Mucosa of descending colon (tissue), 3 donors: ENCODE measurements at regions not wholly inside any gene's neighbourhood (a gene's known extent, or its start where the extent isn't known, plus 50 kb on each side); places are given as distances from the start of the nearest gene placed in this dataset.

ENCODE experiments used
- ATAC-seq: fragments of 200-7000 bp; cut with Tn5 transposase; one replicate; pipeline ENCODE4 v1.9.1; 2020; ENCODE audit warnings: mild to moderate bottlenecking, moderate library complexity
- DNase-seq, 3 donors: peaks; one replicate each; pipeline ENCODE4 v3.0.0-alpha.2; 2020
- H3K36me3 ChIP-seq: fragments of 200-600 bp; one replicate; pipeline ENCODE4 v1.8.0; 2021; ENCODE audit warnings: low read depth, mild to moderate bottlenecking
- H3K4me1 ChIP-seq: fragments of 200-600 bp; one replicate; pipeline ENCODE4 v1.8.0; 2021; ENCODE audit warnings: low read depth, mild to moderate bottlenecking
- H3K4me3 ChIP-seq: fragments of 200-600 bp; one replicate; pipeline ENCODE4 v1.8.0; 2021; ENCODE audit warnings: mild to moderate bottlenecking
- H3K9me3 ChIP-seq: fragments of 200-600 bp; one replicate; pipeline ENCODE4 v1.8.0; 2021; ENCODE audit warnings: mild to moderate bottlenecking
- CTCF ChIP-seq: fragments of 200-600 bp; IDR thresholded peaks from one replicate; pipeline ENCODE4 v1.8.0; 2022; ENCODE audit warnings: antibody characterized with exemption, mild to moderate bottlenecking
- intact Hi-C, 2 donors: fragments of 100-400 bp; cut with DNase I in 1 of 2; cut with micrococcal nuclease in 1 of 2; formaldehyde crosslinking; loops; one replicate each; pipeline versions ENCODE4 v1.11.0 to v1.11.1; 2022; cut with DNase I, micrococcal nuclease
- donor health status: DM: no; HTN: no; CAD: no; lungs with moderate emphysema.
- donor health status: DM: no; HTN: no; CAD: no.
- donor health status: DM: no; HTN: yes; CAD: no.

DNA sequence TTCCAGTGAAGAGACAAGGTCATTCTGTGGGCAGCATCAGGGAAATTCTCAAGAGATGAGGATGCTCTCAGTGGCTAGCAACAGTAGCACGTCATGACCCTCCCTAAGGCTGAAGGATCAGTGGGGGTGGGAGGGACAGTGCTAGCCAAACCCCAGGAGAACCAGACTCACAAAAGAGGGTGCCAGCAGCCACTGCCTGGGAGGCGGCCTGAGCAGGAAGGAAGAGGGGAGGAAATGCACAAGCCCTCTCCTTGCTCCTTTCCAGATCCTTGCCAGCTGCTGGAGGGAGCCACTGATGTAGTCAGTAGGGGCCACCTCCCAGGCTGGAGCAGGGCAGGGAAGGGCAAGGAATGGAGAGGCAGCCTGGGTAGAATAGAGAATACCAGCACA lies 302.7 kb downstream of the RPS24 start:
- ATAC-seq (peak; percentile 7), DNase-seq (no peak)
- TF ChIP-seq CTCF, result no peak
- H3K4me3 ChIP-seq, result no peak overlapping the region
- no peaks in the 10 kb centered on the region for H3K9me3 ChIP-seq
- intact Hi-C loops, result no loop called here
- no peaks in the 10 kb centered on the region for H3K4me1 ChIP-seq
- no peaks in the 10 kb centered on the region for H3K36me3 ChIP-seq

GRCh38 chr10:78337016-78337415 lies 303.4 kb downstream of the RPS24 start:
- no peak for TF ChIP-seq CTCF
- intact Hi-C loops, result no loop called here
- Histone ChIP-seq H3K4me3 (no peak overlapping the region), H3K9me3 (no peaks in the 10 kb centered on the region), H3K4me1 (no peaks in the 10 kb centered on the region), H3K36me3 (no peaks in the 10 kb centered on the region)
- ATAC-seq (no peak), DNase-seq (no peak)

DNA sequence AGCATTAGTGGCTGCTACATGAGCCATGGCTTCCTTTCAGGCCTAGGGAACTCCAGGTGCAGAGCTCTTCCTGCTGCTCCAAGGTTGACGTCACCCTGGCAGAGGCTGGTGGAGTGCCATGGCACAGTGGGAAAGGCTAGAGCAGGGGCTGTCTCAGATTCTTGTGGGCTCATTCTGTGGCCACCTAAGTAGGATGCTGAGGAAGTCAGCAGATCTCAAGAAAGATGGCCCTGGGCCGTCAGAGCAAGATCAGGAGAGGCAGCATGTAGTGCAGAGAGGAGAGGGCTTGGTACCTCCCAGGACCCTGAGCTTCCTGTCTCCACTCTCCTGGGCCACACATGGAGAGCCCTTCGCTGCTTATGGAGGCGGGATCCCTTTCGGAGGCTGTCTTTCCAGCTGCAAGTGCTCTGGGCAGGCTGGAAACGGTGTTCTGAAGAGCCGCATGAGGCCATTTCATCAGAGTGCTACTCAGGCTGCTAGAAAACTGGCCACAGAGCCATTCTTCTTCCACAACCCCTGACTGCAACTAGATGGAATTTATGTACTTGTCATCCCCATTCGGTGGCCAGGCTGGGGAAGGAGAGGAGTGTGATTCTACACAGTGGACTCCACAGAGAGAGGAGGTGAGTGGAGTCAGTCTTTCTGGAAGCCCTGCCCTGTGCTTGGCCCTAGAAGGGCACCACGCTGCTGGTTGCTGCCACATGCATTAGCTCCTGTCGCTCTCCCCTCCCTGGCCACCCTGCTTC lies 304.2 kb downstream of the RPS24 start:
- no peaks in the 10 kb centered on the region for H3K9me3 ChIP-seq
- intact Hi-C loops, result no loop called here
- no peak for TF ChIP-seq CTCF
- ATAC-seq (no peak), DNase-seq (no peak)
- H3K4me3 ChIP-seq, result no peak overlapping the region
- H3K4me1 ChIP-seq, result no peaks in the 10 kb centered on the region
- H3K36me3 ChIP-seq, result no peaks in the 10 kb centered on the region

GRCh38 chr10:78338717-78339116 lies 305.1 kb downstream of the RPS24 start:
- Histone ChIP-seq H3K4me1 (no peaks in the 10 kb centered on the region), H3K9me3 (no peaks in the 10 kb centered on the region), H3K4me3 (no peak overlapping the region), H3K36me3 (no peaks in the 10 kb centered on the region)
- ATAC-seq, result no peak
- no peak for TF ChIP-seq CTCF
- DNase-seq, result no peak
- intact Hi-C loops, result no loop called here

GRCh38 chr10:78339251-78339650 lies 305.6 kb downstream of the RPS24 start:
- Histone ChIP-seq H3K36me3 (no peaks in the 10 kb centered on the region), H3K4me1 (no peaks in the 10 kb centered on the region), H3K4me3 (no peak overlapping the region), H3K9me3 (no peaks in the 10 kb centered on the region)
- intact Hi-C loops, result no loop called here
- no peak for TF ChIP-seq CTCF
- no peak for ATAC-seq
- no peak for DNase-seq
